B cell (primary cell): ENCODE measurements at regions not wholly inside any gene's neighbourhood (a gene's known extent, or its start where the extent isn't known, plus 50 kb on each side); places are given as distances from the start of the nearest gene placed in this dataset.

ENCODE experiments used
- ATAC-seq: fragments of 200-7000 bp; cut with Tn5 transposase; one replicate; pipeline ENCODE4 v1.10.0; 2021; ENCODE audit warnings: low read depth, mild to moderate bottlenecking, moderate number of reproducible peaks, moderate library complexity
- CTCF ChIA-PET: fragments of 350-600 bp; sonication (Branson Sonifier 250); formaldehyde crosslinking; loops from one replicate; lab custom pipeline; 2021; ENCODE audit warnings: antibody characterized with exemption, inconsistent platforms; lab: Charles Lee
- POLR2A ChIA-PET: fragments of 350-600 bp; sonication (Branson Sonifier 250); formaldehyde crosslinking; loops from one replicate; lab custom pipeline; 2021; ENCODE audit warnings: antibody characterized with exemption; lab: Charles Lee
- DNase-seq: peaks from one replicate; pipeline ENCODE4 v3.0.0; 2013
- H2AFZ ChIP-seq: 2 replicates; pipeline ENCODE4 v1.6.1; 2012; ENCODE audit warnings: mild to moderate bottlenecking, low read depth, low read length; ENCODE audit not compliant: insufficient read depth, poor library complexity, severe bottlenecking
- H3K27ac ChIP-seq, 2 donors: 1 replicate in 1 of 2; 2 replicates in 1 of 2; pipeline ENCODE4 v1.5.1; 2012 to 2013; ENCODE audit warnings: low read length in 2 of 2, mild to moderate bottlenecking in 2 of 2, moderate library complexity in 1 of 2
- H3K27me3 ChIP-seq, 4 experiments: fragments of 200-600 bp in 1 of 4; sonication (generic) in 1 of 4; replicated peaks in 1 of 4; 1 replicate in 2 of 4; 2 replicates in 2 of 4; pipeline versions ENCODE4 v1.6.1 to v1.7.0; 2013 to 2016; ENCODE audit warnings: low read length in 3 of 4, mild to moderate bottlenecking in 2 of 4, mixed read lengths in 1 of 4, moderate library complexity in 1 of 4; ENCODE audit not compliant: insufficient read depth in 4 of 4, control insufficient read depth in 3 of 4; ENCODE audit errors: control extremely low read depth in 1 of 4
- H3K36me3 ChIP-seq, 2 experiments: replicated peaks in 1 of 2; 1 replicate in 1 of 2; 2 replicates in 1 of 2; pipeline versions ENCODE4 v1.6.1 to v1.7.1; 2013; ENCODE audit warnings: low read length in 1 of 2; ENCODE audit not compliant: insufficient read depth in 2 of 2, control insufficient read depth in 1 of 2; ENCODE audit errors: control extremely low read depth in 1 of 2, extremely low read depth in 1 of 2
- H3K4me1 ChIP-seq, 2 donors: fragments of 200-600 bp in 1 of 2; sonication (generic) in 1 of 2; 1 replicate in 1 of 2; 2 replicates in 1 of 2; pipeline versions ENCODE4 v1.5.1 to v1.6.1; 2013 to 2017; ENCODE audit warnings: low read length in 2 of 2; ENCODE audit not compliant: control insufficient read depth in 2 of 2, insufficient read depth in 2 of 2
- H3K4me2 ChIP-seq: replicated peaks from 2 replicates; pipeline ENCODE3; 2012; ENCODE audit warnings: mild to moderate bottlenecking, low read depth, low read length; ENCODE audit not compliant: poor library complexity, severe bottlenecking
- H3K4me3 ChIP-seq, 5 experiments: fragments of 200-600 bp in 1 of 5; sonication (generic) in 1 of 5; 1 replicate in 3 of 5; 2 replicates in 2 of 5; pipeline versions ENCODE4 v1.5.1 to v1.7.0; 2011 to 2016; ENCODE audit warnings: low read length in 4 of 5, mild to moderate bottlenecking in 4 of 5, low read depth in 2 of 5, control low read depth in 1 of 5, moderate library complexity in 1 of 5; ENCODE audit not compliant: insufficient read depth in 1 of 5; ENCODE audit errors: control extremely low read depth in 1 of 5, extremely low read depth in 1 of 5
- H3K79me2 ChIP-seq: fragments of 200-600 bp; sonication (generic); one replicate; pipeline ENCODE4 v1.6.0; 2016; ENCODE audit warnings: low read length; ENCODE audit not compliant: control insufficient read depth, insufficient read depth
- H3K9ac ChIP-seq: fragments of 200-600 bp; sonication (generic); 2 replicates; pipeline ENCODE4 v1.6.1; 2017; ENCODE audit warnings: mild to moderate bottlenecking, low read length, moderate library complexity
- H3K9me3 ChIP-seq, 3 donors: one replicate each; pipeline versions ENCODE4 v1.6.1 to v1.7.1; 2013; ENCODE audit warnings: low read length in 2 of 3; ENCODE audit not compliant: control insufficient read depth in 2 of 3, insufficient read depth in 1 of 3; ENCODE audit errors: control extremely low read depth in 1 of 3
- H4K20me1 ChIP-seq: 2 replicates; pipeline ENCODE4 v1.6.0; 2012; ENCODE audit warnings: mild to moderate bottlenecking, low read length; ENCODE audit not compliant: insufficient read depth, control insufficient read depth, poor library complexity, severe bottlenecking
- H3K27ac Mint-ChIP-seq: one replicate; pipeline ENCODE4 v1.8.0; 2021; ENCODE audit warnings: mixed read lengths
- H3K27me3 Mint-ChIP-seq: one replicate; pipeline ENCODE4 v1.8.0; 2021; ENCODE audit warnings: mixed read lengths
- H3K4me1 Mint-ChIP-seq: one replicate; pipeline ENCODE4 v1.8.0; 2021; ENCODE audit warnings: mixed read lengths
- H3K4me3 Mint-ChIP-seq: one replicate; pipeline ENCODE4 v1.8.0; 2021; ENCODE audit warnings: mixed read lengths
- H3K9me3 Mint-ChIP-seq: one replicate; pipeline ENCODE4 v1.8.0; 2022; ENCODE audit warnings: mixed read lengths; ENCODE audit not compliant: insufficient read depth
- EZH2 ChIP-seq: IDR thresholded peaks from 2 replicates; pipeline ENCODE4 v1.6.1; 2012; ENCODE audit warnings: borderline replicate concordance, low read depth, mild to moderate bottlenecking, moderate library complexity, low read length; ENCODE audit not compliant: insufficient read depth, poor library complexity, severe bottlenecking
- WGBS: methylation state at CpG from one replicate; pipeline ENCODE4 v1.1.5; 2013; ENCODE audit warnings: missing lambda C conversion rate; ENCODE audit not compliant: insufficient coverage; 5-methylcytosine and 5-hydroxymethylcytosine counted together
- intact Hi-C: fragments of 100-400 bp; cut with micrococcal nuclease; formaldehyde crosslinking; loops from one replicate; pipeline ENCODE4 v1.10.0; 2022
- TF ChIP-seq, protein P1 (sequence below): fragments of 200-600 bp; IDR thresholded peaks from one replicate; pipeline ENCODE4 v1.8.0; 2022; ENCODE audit warnings: antibody characterized with exemption, mild to moderate bottlenecking

DNA sequence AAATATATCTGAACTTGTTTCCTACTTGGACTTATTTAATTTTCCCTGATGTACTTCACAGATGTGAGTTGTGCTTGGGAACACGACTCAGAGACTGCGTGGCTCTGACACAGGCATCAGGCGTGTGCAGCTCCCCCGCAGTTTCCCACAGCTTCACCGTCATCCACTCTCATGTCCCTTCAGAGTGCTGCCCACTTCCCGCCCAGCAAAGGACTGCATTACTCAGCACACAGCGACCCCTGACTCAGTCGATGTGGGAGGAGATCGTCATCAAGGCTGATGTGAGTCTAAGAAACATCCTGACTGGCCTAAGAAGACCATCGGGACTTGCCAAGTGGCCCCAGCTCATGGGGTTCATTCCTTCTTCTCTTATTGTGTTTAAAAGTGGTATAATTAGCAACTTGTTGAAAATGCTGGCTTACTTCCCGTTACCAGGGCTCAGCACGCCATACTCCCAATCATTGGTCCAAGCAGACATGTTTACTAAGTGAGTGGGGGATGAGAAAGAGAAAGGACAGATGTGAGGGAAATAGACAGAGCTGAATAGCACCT, 539.4 kb upstream of the JARID2 start:
- peaks cover 8 to 13% of the 10 kb centered on the region in 2 donors for H3K4me1 ChIP-seq
- intact Hi-C loops = no loop called here
- H3K36me3 ChIP-seq = no peaks in the 10 kb centered on the region
- H3K27me3 ChIP-seq = no peaks in the 10 kb centered on the region
- TF ChIP-seq EZH2 = no peak
- TF ChIP-seq, protein P1, sequence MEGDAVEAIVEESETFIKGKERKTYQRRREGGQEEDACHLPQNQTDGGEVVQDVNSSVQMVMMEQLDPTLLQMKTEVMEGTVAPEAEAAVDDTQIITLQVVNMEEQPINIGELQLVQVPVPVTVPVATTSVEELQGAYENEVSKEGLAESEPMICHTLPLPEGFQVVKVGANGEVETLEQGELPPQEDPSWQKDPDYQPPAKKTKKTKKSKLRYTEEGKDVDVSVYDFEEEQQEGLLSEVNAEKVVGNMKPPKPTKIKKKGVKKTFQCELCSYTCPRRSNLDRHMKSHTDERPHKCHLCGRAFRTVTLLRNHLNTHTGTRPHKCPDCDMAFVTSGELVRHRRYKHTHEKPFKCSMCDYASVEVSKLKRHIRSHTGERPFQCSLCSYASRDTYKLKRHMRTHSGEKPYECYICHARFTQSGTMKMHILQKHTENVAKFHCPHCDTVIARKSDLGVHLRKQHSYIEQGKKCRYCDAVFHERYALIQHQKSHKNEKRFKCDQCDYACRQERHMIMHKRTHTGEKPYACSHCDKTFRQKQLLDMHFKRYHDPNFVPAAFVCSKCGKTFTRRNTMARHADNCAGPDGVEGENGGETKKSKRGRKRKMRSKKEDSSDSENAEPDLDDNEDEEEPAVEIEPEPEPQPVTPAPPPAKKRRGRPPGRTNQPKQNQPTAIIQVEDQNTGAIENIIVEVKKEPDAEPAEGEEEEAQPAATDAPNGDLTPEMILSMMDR = no peak
- 85% methylated on average over 8 of the region's 12 CpGs for WGBS
- H3K9me3 Mint-ChIP-seq = no peaks in the 10 kb centered on the region
- ChIA-PET POLR2A (interaction anchor here (1.0 kb wide), 1 partner anchor 11 kb away, joined by 3 read pairs; no protein-coding TSS in a partner anchor), CTCF (no interaction called here)
- H3K4me3 Mint-ChIP-seq = no peak overlapping the region
- H3K4me2 ChIP-seq = no peak overlapping the region
- peaks cover 0 to 15% (median 12%) of the 10 kb centered on the region in 3 donors for H3K9me3 ChIP-seq
- no peak for DNase-seq
- H3K9ac ChIP-seq = no peak overlapping the region
- H4K20me1 ChIP-seq = no peaks in the 10 kb centered on the region
- no peaks in the 10 kb centered on the region for H3K79me2 ChIP-seq
- H3K27me3 Mint-ChIP-seq = no peaks in the 10 kb centered on the region
- H3K27ac ChIP-seq = no peak overlapping the region
- ATAC-seq = no peak
- H3K4me3 ChIP-seq = no peak overlapping the region
- H3K27ac Mint-ChIP-seq = no peak overlapping the region
- peaks cover 18% of the 10 kb centered on the region for H3K4me1 Mint-ChIP-seq
- no peak overlapping the region for H2AFZ ChIP-seq

- no peaks in the 10 kb centered on the region for H3K27me3 Mint-ChIP-seq
- no peaks in the 10 kb centered on the region for H3K79me2 ChIP-seq
- DNase-seq (no peak), ATAC-seq (no peak)
- H3K4me1 ChIP-seq = peaks cover 8 to 13% of the 10 kb centered on the region in 2 donors
- H3K4me3 Mint-ChIP-seq = no peak overlapping the region
- POLR2A ChIA-PET = interaction anchor here (0.6 to 1.0 kb wide), 4 partner anchors 11 to 568 kb away, joined by 3 to 8 read pairs (median 3); no protein-coding TSS in a partner anchor
- no peak overlapping the region for H3K27ac Mint-ChIP-seq
- no peak overlapping the region for H3K9ac ChIP-seq
- H4K20me1 ChIP-seq = no peaks in the 10 kb centered on the region
- TF ChIP-seq, protein P1 = no peak
- TF ChIP-seq EZH2 = no peak
- no peak overlapping the region for H3K4me3 ChIP-seq
- H3K36me3 ChIP-seq = no peaks in the 10 kb centered on the region
- H3K4me2 ChIP-seq = no peak overlapping the region
- intact Hi-C loops = no loop called here
- no peaks in the 10 kb centered on the region for H3K9me3 Mint-ChIP-seq
- peaks cover 19% of the 10 kb centered on the region for H3K4me1 Mint-ChIP-seq
- no peaks in the 10 kb centered on the region for H3K27me3 ChIP-seq
- H2AFZ ChIP-seq = no peak overlapping the region
- H3K27ac ChIP-seq = no peak overlapping the region
- H3K9me3 ChIP-seq = peaks cover 0 to 15% (median 12%) of the 10 kb centered on the region in 3 donors
- CTCF ChIA-PET = interaction anchor here (0.5 kb wide), 1 partner anchor 912 kb away, joined by 3 read pairs; no protein-coding TSS in a partner anchor
Measured at GRCh38 chr6:14707276-14707675, 538.6 kb upstream of the JARID2 start.
